DMS153 (cell line): ENCODE measurements at regions not wholly inside any gene's neighbourhood (a gene's known extent, or its start where the extent isn't known, plus 50 kb on each side); places are given as distances from the start of the nearest gene placed in this dataset.

Source experiments
- DNase-seq: peaks from one replicate; lab custom pipeline; 2025; lab: John Stamatoyannopoulos, UW

GRCh38 chr1:207971331-207972219, 60.6 kb upstream of the CD34 start:
- DNase-seq: no peak

DNA sequence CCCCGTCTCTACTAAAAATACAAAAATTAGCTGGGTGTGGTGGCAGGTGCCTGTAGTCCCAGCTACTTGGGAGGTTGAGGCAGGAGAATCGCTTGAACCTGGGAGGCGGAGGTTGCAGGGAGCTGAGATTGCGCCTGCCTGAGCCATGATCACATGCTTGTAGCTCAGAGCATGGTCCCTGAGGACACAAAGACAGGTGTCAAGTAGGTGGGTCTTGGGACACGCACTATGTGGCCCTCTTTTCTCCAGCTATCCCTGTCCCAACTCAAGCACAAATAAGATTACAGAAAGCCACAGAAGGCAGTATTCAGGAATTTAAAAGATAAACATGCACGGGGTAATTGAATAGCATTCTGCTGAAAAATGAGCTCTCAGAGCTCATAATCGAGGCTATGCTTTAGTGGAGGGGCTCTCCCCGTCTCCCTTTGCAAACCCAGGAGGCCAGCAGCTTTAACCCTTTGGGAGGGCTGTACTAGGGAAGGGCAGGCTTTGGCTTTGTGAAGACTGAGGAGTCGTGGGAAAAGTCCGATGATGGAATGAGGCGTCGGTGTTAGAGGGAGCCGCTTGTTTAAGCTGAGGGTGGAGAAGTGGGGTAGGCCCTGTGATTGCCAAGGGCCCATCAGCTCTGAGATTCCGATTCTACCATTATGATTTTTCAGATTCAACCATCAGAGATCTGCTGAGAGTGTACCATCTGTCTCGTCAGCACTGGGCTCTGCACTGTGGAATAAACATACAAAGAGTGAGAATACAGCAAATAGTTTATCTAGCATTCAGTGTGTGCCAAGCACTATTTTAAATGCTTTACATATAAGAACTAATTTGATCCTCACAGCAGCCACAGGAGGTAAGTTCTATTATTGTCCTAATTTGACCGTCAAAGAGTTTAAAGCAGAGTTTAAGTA, 59.7 kb upstream of the CD34 start:
- no peak for DNase-seq

DNA sequence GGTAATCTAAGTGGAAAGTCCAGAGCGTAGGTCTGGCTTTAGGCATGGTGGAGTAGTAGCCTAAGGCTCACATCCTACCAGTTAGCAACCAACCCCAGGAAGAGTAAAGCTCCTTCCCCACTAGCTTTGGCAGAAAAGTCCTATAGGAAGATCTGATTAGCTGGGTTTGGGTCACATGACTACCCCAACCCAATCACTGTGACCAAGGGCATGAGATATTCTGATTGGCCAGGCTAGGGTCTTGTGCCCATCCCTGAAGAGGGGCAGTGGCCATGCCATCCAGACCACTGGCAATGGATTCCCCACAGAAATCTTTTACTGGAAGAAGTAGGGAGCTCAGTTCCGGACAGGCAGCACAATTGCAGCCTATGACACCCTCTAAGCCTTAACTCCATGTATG, 58.6 kb upstream of the CD34 start:
- no peak for DNase-seq

GRCh38 chr1:207968521-207969009, 57.6 kb upstream of the CD34 start:
- no peak for DNase-seq

- DNase-seq: no peak
Measured at GRCh38 chr1:207967703-207968102, 56.8 kb upstream of the CD34 start.

DNA sequence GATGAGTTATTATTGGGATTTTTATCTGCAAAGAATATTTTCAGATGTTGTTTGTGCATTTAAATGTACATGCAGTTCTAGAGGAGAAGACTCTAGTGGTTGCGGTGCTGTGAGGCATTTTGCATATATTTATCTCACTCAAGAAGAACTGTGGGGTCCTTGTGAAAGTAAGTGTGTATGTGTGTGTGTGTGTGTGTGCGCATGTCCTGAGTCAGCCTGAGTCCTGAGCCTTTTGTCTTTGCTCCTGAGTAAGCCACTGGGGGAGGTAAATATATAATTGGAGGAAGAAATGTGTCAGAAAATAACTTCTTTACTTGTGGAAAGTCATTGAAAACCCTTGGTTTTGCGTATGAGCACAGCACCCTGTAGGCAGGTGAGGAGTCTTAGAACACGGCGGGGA, 55.6 kb upstream of the CD34 start:
- DNase-seq: no peak

GRCh38 chr1:207965392-207966387, 54.8 kb upstream of the CD34 start:
- no peak for DNase-seq

DNA sequence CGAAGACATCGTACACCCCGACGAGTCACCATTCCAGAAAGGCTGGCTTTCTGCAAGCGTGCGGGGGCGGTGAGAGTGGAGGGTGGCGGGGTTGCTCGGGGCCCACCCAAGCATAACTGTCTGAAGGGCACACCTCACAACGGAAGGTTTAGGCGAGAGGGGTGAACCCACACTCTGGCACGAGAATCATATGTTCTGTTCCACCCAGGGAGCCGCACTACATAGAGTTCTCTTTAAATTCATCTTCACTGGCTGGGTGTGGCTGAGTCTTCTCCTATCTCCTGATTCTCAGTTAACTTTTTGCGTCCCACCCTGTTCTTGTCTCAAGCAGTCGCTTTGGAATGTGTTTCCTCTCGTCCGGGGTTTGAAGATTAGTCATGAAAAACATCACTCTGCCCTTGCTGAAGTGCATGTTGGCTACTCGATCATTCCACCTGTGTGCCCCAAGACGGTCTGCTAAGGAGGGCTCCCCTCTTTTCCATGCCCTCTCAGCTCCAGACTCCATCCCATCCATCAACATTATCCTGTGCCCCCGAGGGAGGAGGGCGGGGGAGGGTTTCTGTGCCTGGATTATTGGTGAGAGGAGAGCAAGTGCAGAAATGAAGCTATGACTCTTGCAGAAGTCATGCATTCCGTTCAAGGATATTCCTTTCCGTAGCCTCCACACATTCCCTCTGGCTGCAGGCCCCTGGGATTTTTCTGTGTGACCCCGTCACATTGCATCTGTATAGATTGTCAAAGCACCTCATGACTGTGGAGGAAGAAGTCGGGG, 53.5 kb upstream of the CD34 start:
- no peak for DNase-seq

- peak; percentile 90 for DNase-seq
Measured at GRCh38 chr1:207963427-207964194, 52.7 kb upstream of the CD34 start.

DNA sequence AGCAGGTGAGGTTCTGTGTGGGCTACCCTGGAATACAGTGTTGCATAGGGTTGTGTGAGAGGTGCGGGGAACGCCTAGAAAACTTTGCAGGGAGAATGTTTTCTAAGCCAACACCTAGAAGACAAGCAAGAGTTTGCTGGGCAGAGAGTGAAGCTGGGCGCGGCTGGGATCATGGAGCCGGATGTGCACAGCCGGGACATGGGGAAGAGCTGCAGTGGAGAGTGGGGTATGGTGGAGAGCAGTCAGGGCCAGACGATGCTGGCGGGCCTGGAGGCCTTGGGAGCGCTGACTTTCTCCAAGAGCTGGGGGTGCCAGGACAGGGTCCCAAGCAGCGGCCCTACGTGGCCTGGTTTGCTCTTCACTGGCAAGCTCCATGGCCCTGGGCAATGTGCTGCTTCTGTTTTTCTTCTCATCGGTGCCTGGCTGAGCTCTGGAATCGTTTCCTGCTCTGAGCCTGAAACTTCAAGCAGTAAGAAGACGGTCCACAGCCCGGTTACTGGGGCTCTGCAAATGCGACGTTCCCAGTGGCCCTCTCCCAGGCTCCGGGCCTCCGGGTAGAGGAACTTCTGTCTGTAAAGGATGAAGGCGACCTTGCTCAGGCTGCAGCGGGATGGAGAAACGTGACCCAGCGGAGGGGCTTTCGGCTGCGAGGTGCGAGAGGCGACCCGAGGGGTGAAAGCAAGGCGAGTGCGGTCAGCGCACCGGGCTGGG, 51.9 kb upstream of the CD34 start:
- DNase-seq: peak; percentile 44
